CD1c-positive myeloid dendritic cell (primary cell): ENCODE measurements at regions not wholly inside any gene's neighbourhood (a gene's known extent, or its start where the extent isn't known, plus 50 kb on each side); places are given as distances from the start of the nearest gene placed in this dataset.
"Not testable (repeated sequence)": the region's sequence is repeated elsewhere in the genome, so short reads cannot be mapped to it uniquely, and the experiment has no call there.

Experiments used
- DNase-seq: peaks from one replicate; pipeline ENCODE4 v3.0.0-alpha.2; 2016; ENCODE audit errors: extremely low spot score

- DNase-seq, result not testable (repeated sequence)
Observed at GRCh38 chr4:49227941-49228340, 241.9 kb downstream of the CWH43 start.

- DNase-seq, result not testable (repeated sequence)
Observed at GRCh38 chr4:49229243-49229642, 243.2 kb downstream of the CWH43 start.

GRCh38 chr4:49229713-49230112, 243.6 kb downstream of the CWH43 start:
- not testable (repeated sequence) for DNase-seq

GRCh38 chr4:49233346-49233745, 247.3 kb downstream of the CWH43 start:
- DNase-seq, result not testable (repeated sequence)

DNA sequence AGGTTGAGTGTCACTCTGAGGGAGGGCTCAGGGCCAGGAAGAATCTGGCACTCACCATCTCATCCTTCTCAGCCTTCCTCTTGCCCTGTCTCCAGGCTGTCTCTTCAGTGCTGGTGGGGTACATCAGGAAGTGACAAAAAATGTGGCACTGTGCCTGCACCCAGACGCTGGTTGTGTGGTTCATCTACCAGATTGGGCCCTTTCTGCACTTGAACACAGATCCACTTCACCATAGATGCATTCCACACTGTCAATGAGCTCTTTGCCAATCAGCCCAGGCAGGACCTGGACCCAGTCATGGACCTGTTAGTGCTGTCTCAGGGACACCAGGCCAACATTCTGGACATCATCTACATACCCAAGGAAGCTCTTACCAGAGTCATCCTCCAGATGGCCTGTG, 247.7 kb downstream of the CWH43 start:
- DNase-seq, result not testable (repeated sequence)

- DNase-seq, result not testable (repeated sequence)
Observed at GRCh38 chr4:49234382-49234781, 248.3 kb downstream of the CWH43 start.

GRCh38 chr4:49235413-49236160, 249.5 kb downstream of the CWH43 start:
- not testable (repeated sequence) for DNase-seq

DNA sequence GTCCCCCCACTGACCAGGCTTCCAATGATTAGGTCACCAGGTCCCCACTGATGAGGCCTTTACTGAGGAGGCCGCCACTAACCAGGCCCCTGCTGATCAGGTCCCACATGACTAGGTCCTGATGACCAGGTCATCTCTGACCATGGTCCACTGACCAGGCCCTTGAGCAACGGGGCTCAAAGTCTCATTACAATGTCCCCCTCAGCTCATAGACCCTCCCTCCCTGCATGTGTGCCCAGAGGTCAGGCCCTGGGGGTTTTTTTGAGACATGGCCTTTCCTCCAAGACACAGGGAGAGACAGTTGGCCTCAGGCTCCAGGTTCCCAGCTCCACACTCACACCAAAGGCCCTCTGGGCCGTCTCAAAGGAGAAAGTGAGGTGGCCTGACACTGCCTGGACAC, 250.4 kb downstream of the CWH43 start:
- not testable (repeated sequence) for DNase-seq

DNA sequence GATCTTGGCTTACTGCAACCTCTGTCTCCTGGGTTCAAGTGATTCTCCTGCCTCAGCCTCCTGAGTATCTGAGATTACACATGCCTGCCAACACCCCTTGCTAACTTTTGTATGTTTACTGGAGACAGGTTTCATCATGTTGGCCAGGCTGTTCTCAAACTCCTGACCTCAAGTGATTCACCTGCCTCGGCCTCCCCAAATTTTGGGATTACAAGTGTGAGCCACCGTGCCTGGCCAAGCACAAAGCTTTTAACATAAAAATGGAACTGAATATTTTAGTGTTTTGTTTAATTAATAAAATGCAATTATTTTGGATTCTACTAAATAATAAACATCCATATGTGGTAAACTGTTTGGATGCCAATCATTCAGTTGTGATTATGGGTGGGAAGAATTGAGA, 255.2 kb downstream of the CWH43 start:
- not testable (repeated sequence) for DNase-seq

DNA sequence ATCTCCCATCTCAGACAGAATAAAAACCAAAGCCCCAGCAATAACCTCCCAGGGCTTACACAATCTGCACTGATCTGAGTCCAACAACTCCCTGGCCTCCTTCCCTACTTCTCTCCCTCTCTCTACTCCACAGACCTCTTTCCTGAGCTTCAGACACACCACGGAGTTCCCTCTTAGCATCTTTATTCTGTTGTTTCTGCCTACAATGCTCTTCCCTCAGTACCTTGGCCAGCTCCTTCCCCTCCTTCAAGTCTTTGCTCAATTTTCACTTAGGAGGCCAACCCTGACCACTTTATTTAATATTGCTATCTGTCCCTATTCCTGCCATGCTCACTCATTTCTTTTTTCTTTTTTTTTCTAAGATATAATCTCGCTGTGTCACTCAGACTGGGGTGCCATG, 276.7 kb downstream of the CWH43 start:
- DNase-seq, result not testable (repeated sequence)

GRCh38 chr4:49270435-49270834, 284.4 kb downstream of the CWH43 start:
- not testable (repeated sequence) for DNase-seq

GRCh38 chr4:49270912-49271311, 284.8 kb downstream of the CWH43 start:
- not testable (repeated sequence) for DNase-seq

DNA sequence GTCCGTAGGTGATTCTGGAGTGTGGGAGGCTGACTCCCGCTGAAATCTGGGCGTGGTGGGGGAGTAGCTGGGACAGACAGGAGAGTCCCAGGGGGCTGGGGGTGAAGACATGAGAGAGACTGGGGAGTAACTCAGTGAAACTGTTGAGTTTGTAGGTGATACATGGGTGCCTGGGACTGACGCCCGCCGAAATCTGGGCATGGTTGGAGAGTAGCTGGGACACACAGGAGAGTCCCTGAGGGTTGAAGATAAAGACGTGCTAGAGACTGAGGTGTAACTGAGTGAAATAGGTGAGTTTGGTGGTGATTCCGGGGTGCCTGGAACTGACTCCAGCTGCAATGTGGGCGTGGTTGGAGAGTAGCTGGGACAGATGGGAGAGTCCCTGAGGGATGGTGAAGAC, 299.8 kb downstream of the CWH43 start:
- not testable (repeated sequence) for DNase-seq

GRCh38 chr4:49286926-49287745, 301.1 kb downstream of the CWH43 start:
- not testable (repeated sequence) for DNase-seq

- not testable (repeated sequence) for DNase-seq
Observed at GRCh38 chr4:49287893-49288292, 301.8 kb downstream of the CWH43 start.

DNA sequence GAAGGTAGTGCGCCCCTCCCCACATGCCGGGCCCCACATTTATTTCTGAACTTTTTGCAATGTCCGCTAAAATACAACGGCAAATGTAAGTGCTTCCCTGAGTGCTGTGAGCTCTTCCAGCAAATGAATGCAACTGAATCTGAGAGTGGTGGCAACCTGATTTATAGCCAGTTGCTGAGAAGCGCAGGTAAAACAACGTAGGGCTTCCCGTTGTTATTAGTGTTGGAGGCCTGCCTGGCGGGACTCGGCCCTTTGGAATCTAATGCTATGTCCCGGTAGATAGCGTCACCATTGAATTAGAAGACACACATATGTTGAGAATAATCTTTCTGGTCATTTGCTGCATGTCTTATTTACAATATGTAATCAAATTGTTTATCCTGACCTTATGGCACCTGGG, 302.7 kb downstream of the CWH43 start:
- DNase-seq, result peak; percentile 1

DNA sequence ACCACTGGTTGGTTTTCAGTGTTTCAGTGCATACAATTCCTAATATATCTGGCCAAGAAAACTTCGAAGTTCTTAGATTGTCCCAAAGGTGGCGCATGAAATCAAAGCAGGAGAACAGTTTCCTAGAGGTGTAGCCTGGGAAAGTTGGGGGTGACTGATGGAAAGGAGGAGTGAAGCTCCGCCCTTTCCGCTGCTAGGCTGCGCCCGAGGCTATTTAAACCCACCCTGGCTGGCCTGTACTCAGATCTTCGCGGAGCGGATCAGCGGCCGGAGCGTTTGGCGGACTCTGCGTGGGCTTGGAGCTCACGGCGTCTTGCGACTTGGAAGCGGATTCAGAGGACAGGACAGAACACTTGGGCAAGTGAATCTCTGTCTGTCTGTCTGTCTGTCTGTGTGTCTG, 328.7 kb downstream of the CWH43 start:
- DNase-seq, result not testable (repeated sequence)

GRCh38 chr4:49320725-49321410, 334.8 kb downstream of the CWH43 start:
- DNase-seq, result not testable (repeated sequence)

DNA sequence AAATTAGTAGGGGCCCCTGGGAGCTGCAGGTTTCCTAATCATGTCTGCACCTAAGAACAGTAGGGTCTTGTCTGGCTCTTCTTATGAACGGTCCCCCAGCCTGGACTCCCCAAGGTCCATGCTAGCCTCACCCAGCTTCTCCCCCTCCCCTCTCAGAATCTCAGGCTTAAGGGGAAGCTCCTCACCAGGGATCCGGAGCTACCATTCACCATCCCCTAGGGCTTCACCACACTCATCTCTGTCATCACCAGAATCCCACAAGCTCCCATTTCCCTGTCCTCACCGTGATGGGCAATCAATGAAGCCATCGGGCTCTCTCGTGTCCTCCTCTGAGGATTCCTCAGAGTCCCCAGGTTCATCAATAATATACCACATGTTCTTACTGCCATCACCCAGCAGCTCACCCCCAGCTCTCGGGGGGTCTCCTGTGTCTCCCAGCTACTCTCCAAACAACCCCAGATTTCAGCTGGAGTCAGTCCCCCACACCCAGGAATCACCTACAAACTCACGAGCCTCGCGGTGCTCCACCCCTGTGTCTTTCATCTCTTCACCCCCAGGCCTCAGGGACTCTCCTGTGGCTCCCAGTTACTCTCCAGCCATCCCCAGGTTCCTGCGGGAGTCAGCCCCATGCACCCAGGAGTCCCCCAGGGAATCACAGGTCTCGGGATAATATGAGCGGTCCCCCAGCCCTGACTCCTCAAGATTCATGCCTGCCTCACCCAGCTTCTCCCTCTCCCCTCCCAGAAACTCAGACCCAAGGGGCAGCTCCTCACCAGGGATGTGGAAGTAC, 335.6 kb downstream of the CWH43 start:
- DNase-seq, result not testable (repeated sequence)

DNA sequence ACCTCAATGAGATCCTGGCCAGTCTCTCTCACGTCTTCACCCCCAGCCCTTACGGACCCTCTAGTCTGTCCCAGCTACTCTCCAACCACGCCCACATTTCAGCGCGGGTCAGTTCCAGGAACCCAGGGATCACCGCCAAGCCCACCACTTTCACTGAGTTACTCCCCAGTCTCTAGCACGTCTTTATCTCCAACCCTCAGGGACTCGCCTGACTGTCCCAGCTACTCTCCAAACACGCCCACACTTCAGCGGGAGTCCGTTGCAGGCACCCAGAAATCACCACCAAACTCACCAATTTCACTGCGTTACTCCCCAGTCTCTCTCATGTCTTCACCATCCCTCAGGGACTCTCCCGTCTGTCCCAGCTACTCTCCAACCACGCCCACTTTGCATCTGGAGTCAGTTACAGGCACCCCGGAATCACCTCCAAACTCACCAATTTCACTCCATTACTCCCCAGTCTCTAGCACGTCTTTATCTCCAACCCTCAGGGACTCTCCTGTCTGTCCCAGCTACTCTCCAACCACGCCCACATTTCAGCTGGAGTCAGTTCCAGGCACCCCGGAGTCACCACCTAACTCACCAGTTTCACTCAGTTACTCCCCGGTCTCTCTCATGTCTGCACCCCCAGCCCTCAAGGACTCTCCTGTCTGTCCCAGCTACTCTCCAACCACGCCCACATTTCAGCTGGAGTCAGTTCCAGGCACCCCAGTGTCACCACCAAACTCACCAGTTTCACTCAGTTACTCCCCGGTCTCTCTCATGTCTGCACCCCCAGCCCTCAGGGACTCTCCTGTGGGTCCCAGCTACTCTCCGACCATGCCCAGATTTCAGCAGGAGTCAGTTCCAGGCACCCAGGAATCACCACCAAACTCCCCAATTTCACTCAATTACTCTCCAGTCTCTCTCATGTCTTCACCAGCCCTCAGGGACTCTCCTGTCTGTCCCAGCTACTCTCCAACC, 336.8 kb downstream of the CWH43 start:
- not testable (repeated sequence) for DNase-seq
